ENCODE measurements at regions not wholly inside any gene's neighbourhood (a gene's known extent, or its start where the extent isn't known, plus 50 kb on each side); places are given as distances from the start of the nearest gene placed in this dataset.
"Not testable (repeated sequence)": the region's sequence is repeated elsewhere in the genome, so short reads cannot be mapped to it uniquely, and the experiment has no call there.

DNA sequence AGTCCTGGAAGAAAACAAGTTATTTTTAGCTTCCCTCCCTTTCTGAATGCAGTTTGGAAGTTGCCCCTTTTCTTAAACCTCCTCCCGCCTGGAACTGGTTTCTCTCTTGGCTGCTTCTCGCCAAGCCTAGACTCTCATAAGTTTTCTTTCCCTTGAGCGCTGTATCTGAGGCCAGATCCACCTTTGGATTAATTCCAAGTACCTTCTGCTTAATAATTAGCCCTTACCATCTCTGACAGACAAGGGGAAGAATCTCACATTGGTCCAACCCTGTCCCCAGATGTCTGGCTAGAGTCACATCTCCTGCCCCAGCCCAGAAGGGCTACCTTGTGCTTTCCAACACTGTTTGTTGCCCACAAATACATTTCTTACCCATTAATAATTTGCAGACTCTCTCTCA, 161.8 kb upstream of the RGS6 start:
- Histone ChIP-seq H3K27ac (no peak overlapping the region), H3K9me3 (no peaks in the 10 kb centered on the region), H3K36me3 (no peaks in the 10 kb centered on the region), H3K9ac (ENCODE audit: low read depth in 2 of 2, low read length in 2 of 2) (no peak overlapping the region), H3K27me3 (no peaks in the 10 kb centered on the region), H3K4me3 (no peak overlapping the region), H3K4me1 (no peaks in the 10 kb centered on the region)
- intact Hi-C loops (cut with DNase I) = no loop called here
- TF ChIP-seq, protein P1, sequence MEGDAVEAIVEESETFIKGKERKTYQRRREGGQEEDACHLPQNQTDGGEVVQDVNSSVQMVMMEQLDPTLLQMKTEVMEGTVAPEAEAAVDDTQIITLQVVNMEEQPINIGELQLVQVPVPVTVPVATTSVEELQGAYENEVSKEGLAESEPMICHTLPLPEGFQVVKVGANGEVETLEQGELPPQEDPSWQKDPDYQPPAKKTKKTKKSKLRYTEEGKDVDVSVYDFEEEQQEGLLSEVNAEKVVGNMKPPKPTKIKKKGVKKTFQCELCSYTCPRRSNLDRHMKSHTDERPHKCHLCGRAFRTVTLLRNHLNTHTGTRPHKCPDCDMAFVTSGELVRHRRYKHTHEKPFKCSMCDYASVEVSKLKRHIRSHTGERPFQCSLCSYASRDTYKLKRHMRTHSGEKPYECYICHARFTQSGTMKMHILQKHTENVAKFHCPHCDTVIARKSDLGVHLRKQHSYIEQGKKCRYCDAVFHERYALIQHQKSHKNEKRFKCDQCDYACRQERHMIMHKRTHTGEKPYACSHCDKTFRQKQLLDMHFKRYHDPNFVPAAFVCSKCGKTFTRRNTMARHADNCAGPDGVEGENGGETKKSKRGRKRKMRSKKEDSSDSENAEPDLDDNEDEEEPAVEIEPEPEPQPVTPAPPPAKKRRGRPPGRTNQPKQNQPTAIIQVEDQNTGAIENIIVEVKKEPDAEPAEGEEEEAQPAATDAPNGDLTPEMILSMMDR (IDR thresholded peaks at IDR 0.05) = no peak
- no peak for DNase-seq

GRCh38 chr14:71771421-71771820, 160.8 kb upstream of the RGS6 start:
- H3K27ac ChIP-seq; H3K4me3 ChIP-seq; H3K9me3 ChIP-seq; H3K36me3 ChIP-seq; H3K4me1 ChIP-seq; H3K27me3 ChIP-seq; intact Hi-C loops (cut with DNase I); DNase-seq; H3K9ac ChIP-seq (ENCODE audit: low read depth in 2 of 2, low read length in 2 of 2): not testable (repeated sequence)

DNA sequence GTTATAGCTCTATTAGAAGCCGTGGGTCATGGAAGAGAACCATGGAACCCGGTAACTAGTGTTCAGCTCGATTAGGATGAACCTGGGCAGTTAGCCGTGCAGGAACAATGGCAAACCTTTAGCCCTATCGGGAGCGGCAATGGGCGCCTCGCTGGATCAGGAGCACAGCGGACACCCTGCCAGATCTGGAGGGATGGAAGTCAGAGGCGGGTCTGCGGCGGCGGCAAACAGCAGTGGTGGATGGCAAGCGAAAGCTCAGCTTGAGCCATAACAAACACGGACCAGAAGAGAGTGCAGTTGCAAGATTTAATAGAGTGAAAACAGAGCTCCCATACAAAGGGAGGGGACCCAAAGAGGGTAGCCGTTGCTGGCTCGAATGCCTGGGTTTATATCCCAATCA, 160.2 kb upstream of the RGS6 start:
- H3K4me1 ChIP-seq; H3K9ac ChIP-seq (ENCODE audit: low read depth in 2 of 2, low read length in 2 of 2); H3K9me3 ChIP-seq; H3K4me3 ChIP-seq; intact Hi-C loops (cut with DNase I); H3K36me3 ChIP-seq; H3K27me3 ChIP-seq; H3K27ac ChIP-seq; DNase-seq: not testable (repeated sequence)

DNA sequence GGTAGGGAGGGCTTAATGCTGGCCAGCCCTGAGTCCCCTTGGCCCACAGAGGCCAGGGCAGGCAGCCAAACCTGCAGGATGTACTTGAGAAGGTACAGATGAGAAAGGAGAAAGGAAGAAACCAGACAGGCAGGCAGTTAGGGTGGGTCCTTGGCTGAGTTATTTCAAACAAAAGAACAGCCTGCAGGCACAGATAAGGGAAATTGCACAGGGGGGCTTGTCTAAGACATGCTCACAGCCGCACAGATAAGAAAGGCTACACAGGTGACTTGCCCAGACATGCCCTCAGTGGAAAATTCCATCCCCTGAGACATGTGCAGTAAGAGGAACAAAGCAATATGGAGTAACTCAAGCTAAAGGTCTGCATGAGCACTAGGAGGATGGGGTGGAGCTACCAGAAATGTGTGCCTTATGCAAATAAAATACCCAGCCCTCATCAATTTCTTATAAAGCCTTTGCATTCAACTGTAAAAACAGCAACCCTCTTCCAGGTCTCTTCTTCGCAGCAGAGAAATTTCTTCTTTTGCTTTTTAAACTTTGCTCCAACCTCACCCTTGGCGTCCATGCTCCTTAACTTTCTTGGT, 158.2 kb upstream of the RGS6 start:
- intact Hi-C loops (cut with DNase I) = no loop called here
- Histone ChIP-seq H3K4me1 (no peaks in the 10 kb centered on the region), H3K36me3 (no peaks in the 10 kb centered on the region), H3K9me3 (no peaks in the 10 kb centered on the region), H3K9ac (ENCODE audit: low read depth in 2 of 2, low read length in 2 of 2) (no peak overlapping the region), H3K27me3 (no peaks in the 10 kb centered on the region), H3K27ac (no peak overlapping the region), H3K4me3 (no peak overlapping the region)
- no peak for DNase-seq
- TF ChIP-seq, protein P1 (IDR thresholded peaks at IDR 0.05) = no peak

- Histone ChIP-seq H3K27me3 (no peaks in the 10 kb centered on the region), H3K4me1 (no peaks in the 10 kb centered on the region), H3K9ac (ENCODE audit: low read depth in 2 of 2, low read length in 2 of 2) (no peak overlapping the region), H3K4me3 (no peak overlapping the region), H3K27ac (no peak overlapping the region), H3K36me3 (no peaks in the 10 kb centered on the region), H3K9me3 (no peaks in the 10 kb centered on the region)
- intact Hi-C loops (cut with DNase I) = no loop called here
- no peak for DNase-seq
- TF ChIP-seq, protein P1 (IDR thresholded peaks at IDR 0.05) = no peak
Observed at GRCh38 chr14:71776471-71777360, 155.5 kb upstream of the RGS6 start.

DNA sequence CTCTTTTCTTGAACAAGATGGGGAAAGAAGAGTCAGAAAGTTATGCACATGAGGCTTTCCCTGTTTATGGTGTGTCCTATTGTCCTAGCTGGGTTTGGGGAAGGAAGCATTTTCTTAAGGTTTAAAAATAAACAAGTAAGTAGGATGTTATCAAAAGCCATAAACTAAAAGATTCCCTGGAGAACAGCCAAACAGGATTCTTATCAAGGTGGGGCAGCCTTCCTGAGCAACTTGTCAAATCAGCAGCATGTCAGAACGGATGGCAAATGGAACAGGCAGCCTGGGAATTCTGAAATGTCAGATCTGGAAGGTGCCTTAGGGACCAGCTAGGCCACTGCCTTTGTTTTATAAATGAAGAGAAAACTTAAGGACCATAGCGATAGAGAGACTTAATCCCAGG, 152.2 kb upstream of the RGS6 start:
- no peaks in the 10 kb centered on the region for H3K27me3 ChIP-seq
- H3K27ac ChIP-seq = no peak overlapping the region
- no peak overlapping the region for H3K4me3 ChIP-seq
- no peaks in the 10 kb centered on the region for H3K36me3 ChIP-seq
- H3K4me1 ChIP-seq = no peaks in the 10 kb centered on the region
- intact Hi-C loops (cut with DNase I) = no loop called here
- no peak for DNase-seq
- TF ChIP-seq, protein P1 (IDR thresholded peaks at IDR 0.05) = no peak
- H3K9ac ChIP-seq (ENCODE audit: low read depth in 2 of 2, low read length in 2 of 2) = no peak overlapping the region
- no peaks in the 10 kb centered on the region for H3K9me3 ChIP-seq

All from colonic mucosa (tissue), 4 donors.